ENCODE measurements at regions not wholly inside any gene's neighbourhood (a gene's known extent, or its start where the extent isn't known, plus 50 kb on each side); places are given as distances from the start of the nearest gene placed in this dataset.

DNA sequence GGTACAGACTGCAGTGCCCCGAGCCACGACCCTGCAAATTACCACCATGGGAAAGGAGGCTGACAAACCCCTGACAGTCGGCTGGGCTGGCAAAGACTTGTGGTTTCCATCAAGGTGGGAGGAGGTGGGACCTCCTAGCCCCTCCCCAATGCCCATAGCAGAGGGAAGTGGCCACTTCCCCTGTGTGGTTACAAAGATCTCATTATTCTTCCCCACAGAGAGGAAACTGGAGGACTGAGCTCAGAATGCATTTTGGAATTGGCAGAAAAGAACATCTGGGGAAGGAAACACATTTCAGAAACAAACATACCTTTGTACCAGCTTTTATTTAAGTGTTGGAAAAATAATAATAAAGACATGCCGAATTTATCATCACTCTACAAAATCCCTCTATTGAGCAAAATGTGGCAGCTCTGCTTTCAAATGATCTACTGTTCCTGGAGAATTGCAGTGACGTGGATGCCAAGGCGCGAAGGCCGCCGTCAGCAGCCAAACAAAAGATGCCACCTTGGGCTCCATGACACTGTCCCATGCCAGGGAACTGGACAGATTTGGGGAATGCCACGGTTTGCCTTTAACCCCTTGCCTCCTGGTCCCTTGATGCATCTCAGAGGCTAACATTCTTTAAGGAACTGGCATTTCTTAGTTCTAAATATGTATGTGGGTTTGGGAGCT is 169.6 kb downstream of the CRYBB2 start:
- Histone ChIP-seq H3K27me3 (ENCODE audit: control insufficient read depth, insufficient read depth, low read length) (no peaks in the 10 kb centered on the region), H3K27ac (ENCODE audit: low read depth, low read length) (no peak overlapping the region), H3K4me3 (ENCODE audit: low read depth, low read length) (no peak overlapping the region), H3K9me3 (ENCODE audit: control insufficient read depth, insufficient read depth, low read length) (no peaks in the 10 kb centered on the region)
- ChIA-PET POLR2A (no interaction called here), CTCF (interaction anchor here (0.6 kb wide), 1 partner anchor 368 kb away, joined by 3 read pairs; no protein-coding TSS in a partner anchor)
- no peak for DNase-seq (ENCODE audit: low read depth, low spot score)
- TF ChIP-seq CTCF (IDR thresholded peaks at IDR 0.05; ENCODE audit: low read depth, low read length) = no peak

GRCh38 chr22:25389541-25389919 is 170.1 kb downstream of the CRYBB2 start:
- ChIA-PET CTCF (interaction anchor here (0.6 kb wide), 1 partner anchor 368 kb away, joined by 3 read pairs; no protein-coding TSS in a partner anchor), POLR2A (no interaction called here)
- no peak for TF ChIP-seq CTCF (IDR thresholded peaks at IDR 0.05; ENCODE audit: low read depth, low read length)

DNA sequence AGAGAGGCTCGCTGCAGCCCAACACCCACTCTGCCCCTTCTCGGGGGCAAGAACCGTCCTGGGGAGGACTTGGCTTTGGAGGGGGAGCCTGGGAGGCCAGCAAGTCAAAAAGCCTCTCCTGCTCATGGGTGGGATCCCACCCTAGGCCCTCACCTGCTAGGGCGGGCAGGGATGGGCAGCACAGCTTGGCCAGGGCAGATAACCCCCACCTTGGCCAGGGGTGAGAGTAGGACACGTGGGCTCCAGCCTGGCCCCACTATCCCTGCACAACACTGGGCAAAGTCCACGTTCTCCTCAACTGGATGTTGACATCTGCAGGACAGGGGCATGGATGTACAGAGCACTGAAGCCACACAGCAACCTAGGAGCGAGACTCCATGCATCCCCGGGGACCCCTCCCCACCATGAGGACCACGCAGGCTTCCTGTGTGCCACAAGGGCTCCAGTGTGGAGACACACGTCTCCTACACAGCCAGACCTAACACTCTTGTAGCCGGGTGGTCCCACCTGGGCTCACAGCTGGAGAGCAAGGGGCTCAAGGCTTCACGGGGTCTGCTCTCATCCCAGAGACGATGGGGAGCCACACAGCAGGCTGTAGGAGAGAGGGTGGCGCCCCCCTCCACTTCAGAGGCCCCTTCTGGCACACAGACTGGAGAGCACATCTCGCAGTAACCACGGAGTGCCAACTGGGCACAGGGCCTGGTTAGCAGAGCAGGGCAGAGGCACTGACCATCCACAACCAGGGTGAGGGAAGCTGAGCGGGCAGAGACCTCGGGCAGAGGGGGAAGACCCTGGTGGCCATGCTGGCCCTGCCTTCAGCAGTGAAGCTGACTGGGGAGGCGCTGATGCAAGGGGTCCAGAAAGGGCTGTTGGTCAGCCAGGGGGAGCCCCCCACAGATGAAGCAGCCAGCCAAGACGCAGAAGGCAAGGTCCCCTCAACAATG is 171.1 kb downstream of the CRYBB2 start:
- POLR2A ChIA-PET = no interaction called here
- CTCF ChIA-PET = no interaction called here

More at GRCh38 chr22:25389541-25389919, 170.1 kb downstream of the CRYBB2 start:
- no peak for DNase-seq (ENCODE audit: low read depth, low spot score)
- Histone ChIP-seq H3K27ac (ENCODE audit: low read depth, low read length) (no peak overlapping the region), H3K9me3 (ENCODE audit: control insufficient read depth, insufficient read depth, low read length) (no peaks in the 10 kb centered on the region), H3K4me3 (ENCODE audit: low read depth, low read length) (no peak overlapping the region), H3K27me3 (ENCODE audit: control insufficient read depth, insufficient read depth, low read length) (no peaks in the 10 kb centered on the region)

GRCh38 chr22:25392584-25392983 is 171.9 kb upstream of the GRK3 start:
- Histone ChIP-seq H3K4me3 (ENCODE audit: low read depth, low read length) (no peak overlapping the region), H3K9me3 (ENCODE audit: control insufficient read depth, insufficient read depth, low read length) (no peaks in the 10 kb centered on the region; the same call in 1 of the 2 replicates), H3K27ac (ENCODE audit: low read depth, low read length) (no peak overlapping the region), H3K27me3 (ENCODE audit: control insufficient read depth, insufficient read depth, low read length) (no peaks in the 10 kb centered on the region)
- no peak for TF ChIP-seq CTCF (IDR thresholded peaks at IDR 0.05; ENCODE audit: low read depth, low read length)
- POLR2A ChIA-PET = no interaction called here
- CTCF ChIA-PET = no interaction called here
- DNase-seq (ENCODE audit: low read depth, low spot score) = no peak

More for the DNA sequence above, 171.1 kb downstream of the CRYBB2 start:
- TF ChIP-seq CTCF (IDR thresholded peaks at IDR 0.05; ENCODE audit: low read depth, low read length) = no peak
- Histone ChIP-seq H3K4me3 (ENCODE audit: low read depth, low read length) (no peak overlapping the region), H3K9me3 (ENCODE audit: control insufficient read depth, insufficient read depth, low read length) (no peaks in the 10 kb centered on the region; the same call in 1 of the 2 replicates), H3K27ac (ENCODE audit: low read depth, low read length) (no peak overlapping the region), H3K27me3 (ENCODE audit: control insufficient read depth, insufficient read depth, low read length) (no peaks in the 10 kb centered on the region)
- no peak for DNase-seq (ENCODE audit: low read depth, low spot score)
